ENCODE measurements at regions not wholly inside any gene's neighbourhood (a gene's known extent, or its start where the extent isn't known, plus 50 kb on each side); places are given as distances from the start of the nearest gene placed in this dataset.

DNA sequence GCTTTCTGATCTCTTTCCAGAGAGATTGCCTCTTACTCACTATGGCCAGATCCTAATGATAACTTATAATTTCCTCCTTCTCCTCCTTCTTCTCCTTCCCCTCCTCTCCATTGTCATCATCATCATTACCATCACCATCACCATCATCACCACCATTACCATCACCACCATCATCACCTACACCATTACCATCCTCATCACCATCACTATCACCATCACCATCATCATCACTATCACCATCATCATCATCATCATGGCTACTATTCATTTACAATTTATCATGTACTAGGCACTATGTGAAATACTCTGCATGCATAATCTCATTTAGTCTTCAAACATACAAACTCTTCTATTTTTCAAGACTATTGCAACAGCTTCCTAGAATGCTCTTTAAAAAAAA is 540.9 kb upstream of the C16orf82 start:
- Histone ChIP-seq H3K79me2 (ENCODE audit: insufficient read depth, low read depth) (no peaks in the 10 kb centered on the region), H3K9ac (no peak overlapping the region), H3K4me2 (no peak overlapping the region), H3K27ac (no peak overlapping the region), H3K36me3 (ENCODE audit: insufficient read depth) (no peaks in the 10 kb centered on the region), H3K27me3 (ENCODE audit: insufficient read depth, low read depth) (no peaks in the 10 kb centered on the region), H4K20me1 (ENCODE audit: insufficient read depth) (no peaks in the 10 kb centered on the region), H2AFZ (ENCODE audit: low read depth) (no peak overlapping the region), H3K4me1 (ENCODE audit: low read depth, poor library complexity, severe bottlenecking) (no peaks in the 10 kb centered on the region), H3K4me3 (IDR thresholded peaks at IDR 0.05; ENCODE audit: insufficient read depth, low read depth, low read length) (no peak overlapping the region)
- TF ChIP-seq, protein P1, sequence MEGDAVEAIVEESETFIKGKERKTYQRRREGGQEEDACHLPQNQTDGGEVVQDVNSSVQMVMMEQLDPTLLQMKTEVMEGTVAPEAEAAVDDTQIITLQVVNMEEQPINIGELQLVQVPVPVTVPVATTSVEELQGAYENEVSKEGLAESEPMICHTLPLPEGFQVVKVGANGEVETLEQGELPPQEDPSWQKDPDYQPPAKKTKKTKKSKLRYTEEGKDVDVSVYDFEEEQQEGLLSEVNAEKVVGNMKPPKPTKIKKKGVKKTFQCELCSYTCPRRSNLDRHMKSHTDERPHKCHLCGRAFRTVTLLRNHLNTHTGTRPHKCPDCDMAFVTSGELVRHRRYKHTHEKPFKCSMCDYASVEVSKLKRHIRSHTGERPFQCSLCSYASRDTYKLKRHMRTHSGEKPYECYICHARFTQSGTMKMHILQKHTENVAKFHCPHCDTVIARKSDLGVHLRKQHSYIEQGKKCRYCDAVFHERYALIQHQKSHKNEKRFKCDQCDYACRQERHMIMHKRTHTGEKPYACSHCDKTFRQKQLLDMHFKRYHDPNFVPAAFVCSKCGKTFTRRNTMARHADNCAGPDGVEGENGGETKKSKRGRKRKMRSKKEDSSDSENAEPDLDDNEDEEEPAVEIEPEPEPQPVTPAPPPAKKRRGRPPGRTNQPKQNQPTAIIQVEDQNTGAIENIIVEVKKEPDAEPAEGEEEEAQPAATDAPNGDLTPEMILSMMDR (conservative IDR thresholded peaks at IDR 0.05; ENCODE audit: low read depth, low read length) = no peak

DNA sequence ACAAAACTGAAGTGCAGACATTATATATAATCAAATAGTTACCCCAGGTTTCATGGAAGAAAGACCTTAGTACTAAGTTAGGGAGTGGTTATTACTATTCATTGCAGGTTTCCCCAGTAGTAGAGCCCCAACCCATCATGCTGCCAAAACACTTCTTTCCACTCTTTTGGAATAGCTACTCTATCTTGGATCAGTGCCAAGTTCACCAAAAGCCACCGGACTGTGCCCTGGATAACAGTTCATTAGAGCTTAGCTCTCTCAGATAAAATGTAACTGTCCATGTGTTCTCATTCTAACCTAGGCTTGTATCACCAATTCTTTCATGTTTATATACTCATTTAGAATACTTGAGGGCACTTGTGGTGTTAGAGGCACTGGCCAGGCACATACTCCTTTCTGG is 540.1 kb upstream of the C16orf82 start:
- Histone ChIP-seq H3K4me2 (no peak overlapping the region), H3K79me2 (ENCODE audit: insufficient read depth, low read depth) (no peaks in the 10 kb centered on the region)
- TF ChIP-seq, protein P1 (conservative IDR thresholded peaks at IDR 0.05; ENCODE audit: low read depth, low read length) = no peak

GRCh38 chr16:26530584-26531289 is 536.0 kb upstream of the C16orf82 start:
- no peaks in the 10 kb centered on the region for H3K36me3 ChIP-seq (ENCODE audit: insufficient read depth)
- no peaks in the 10 kb centered on the region for H4K20me1 ChIP-seq (ENCODE audit: insufficient read depth)
- no peak overlapping the region for H3K9ac ChIP-seq
- H3K27me3 ChIP-seq (ENCODE audit: insufficient read depth, low read depth) = no peaks in the 10 kb centered on the region
- no peak overlapping the region for H3K27ac ChIP-seq
- no peaks in the 10 kb centered on the region for H3K79me2 ChIP-seq (ENCODE audit: insufficient read depth, low read depth)
- H3K4me3 ChIP-seq (IDR thresholded peaks at IDR 0.05; ENCODE audit: insufficient read depth, low read depth, low read length) = no peak overlapping the region
- no peak overlapping the region for H3K4me2 ChIP-seq
- TF ChIP-seq, protein P1 (conservative IDR thresholded peaks at IDR 0.05; ENCODE audit: low read depth, low read length) = no peak
- H2AFZ ChIP-seq (ENCODE audit: low read depth) = no peak overlapping the region
- H3K4me1 ChIP-seq (ENCODE audit: low read depth, poor library complexity, severe bottlenecking) = no peaks in the 10 kb centered on the region

More for the DNA sequence above, 540.1 kb upstream of the C16orf82 start:
- H2AFZ ChIP-seq (ENCODE audit: low read depth) = no peak overlapping the region
- no peaks in the 10 kb centered on the region for H3K4me1 ChIP-seq (ENCODE audit: low read depth, poor library complexity, severe bottlenecking)
- H3K27ac ChIP-seq = no peak overlapping the region
- H3K36me3 ChIP-seq (ENCODE audit: insufficient read depth) = no peaks in the 10 kb centered on the region
- no peak overlapping the region for H3K4me3 ChIP-seq (IDR thresholded peaks at IDR 0.05; ENCODE audit: insufficient read depth, low read depth, low read length)
- no peak overlapping the region for H3K9ac ChIP-seq
- H4K20me1 ChIP-seq (ENCODE audit: insufficient read depth) = no peaks in the 10 kb centered on the region
- H3K27me3 ChIP-seq (ENCODE audit: insufficient read depth, low read depth) = no peaks in the 10 kb centered on the region

DNA sequence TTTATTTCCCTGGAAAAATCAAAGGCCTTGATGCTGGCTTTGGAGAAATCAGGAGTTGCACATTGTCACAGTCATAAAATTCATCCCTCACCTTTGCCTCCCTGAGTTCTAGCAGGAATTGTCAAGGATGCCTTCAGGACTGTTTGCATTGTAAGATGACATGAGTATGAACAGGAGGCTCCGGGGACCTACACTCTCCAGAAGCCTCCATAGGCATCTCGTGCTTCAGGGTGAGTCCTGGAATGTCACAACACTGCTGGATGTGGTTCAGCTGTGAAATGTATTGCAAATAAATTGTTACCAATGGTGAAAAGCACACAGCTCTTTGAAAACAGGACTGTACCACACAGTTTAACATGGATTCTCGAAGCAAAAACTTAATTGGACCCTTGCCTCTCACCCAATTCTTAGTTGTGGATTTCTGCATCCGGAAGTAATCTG is 535.4 kb upstream of the C16orf82 start:
- H4K20me1 ChIP-seq (ENCODE audit: insufficient read depth) = no peaks in the 10 kb centered on the region
- no peaks in the 10 kb centered on the region for H3K36me3 ChIP-seq (ENCODE audit: insufficient read depth)
- H3K4me2 ChIP-seq = no peak overlapping the region
- H3K79me2 ChIP-seq (ENCODE audit: insufficient read depth, low read depth) = no peaks in the 10 kb centered on the region
- TF ChIP-seq, protein P1 (conservative IDR thresholded peaks at IDR 0.05; ENCODE audit: low read depth, low read length) = no peak
- H3K4me1 ChIP-seq (ENCODE audit: low read depth, poor library complexity, severe bottlenecking) = no peaks in the 10 kb centered on the region
- H3K27me3 ChIP-seq (ENCODE audit: insufficient read depth, low read depth) = no peaks in the 10 kb centered on the region
- H2AFZ ChIP-seq (ENCODE audit: low read depth) = no peak overlapping the region
- no peak overlapping the region for H3K4me3 ChIP-seq (IDR thresholded peaks at IDR 0.05; ENCODE audit: insufficient read depth, low read depth, low read length)
- H3K27ac ChIP-seq = no peak overlapping the region
- H3K9ac ChIP-seq = no peak overlapping the region
